Ishikawa (cell line): ENCODE measurements at regions not wholly inside any gene's neighbourhood (a gene's known extent, or its start where the extent isn't known, plus 50 kb on each side); places are given as distances from the start of the nearest gene placed in this dataset.

Experiments
- CEBPB ChIP-seq: IDR thresholded peaks from 2 replicates; pipeline ENCODE4 v1.6.1; 2012
- CREB1 ChIP-seq: IDR thresholded peaks from 2 replicates; pipeline ENCODE4 v1.6.1; 2012; ENCODE audit warnings: low read depth
- EGR1 ChIP-seq: IDR thresholded peaks from 2 replicates; pipeline ENCODE4 v1.6.1; 2012
- EP300 ChIP-seq: IDR thresholded peaks from 2 replicates; pipeline ENCODE4 v1.6.1; 2012; ENCODE audit warnings: borderline replicate concordance
- FOXM1 ChIP-seq: IDR thresholded peaks from 2 replicates; pipeline ENCODE4 v1.6.1; 2012; ENCODE audit warnings: low read depth, borderline replicate concordance
- NFIC ChIP-seq: IDR thresholded peaks from 2 replicates; pipeline ENCODE4 v1.6.1; 2012
- RAD21 ChIP-seq: IDR thresholded peaks from 2 replicates; pipeline ENCODE4 v1.6.1; 2012; ENCODE audit warnings: low read depth
- TAF1 ChIP-seq: IDR thresholded peaks from 2 replicates; pipeline ENCODE4 v1.6.1; 2012; ENCODE audit warnings: low read depth, mild to moderate bottlenecking
- TCF12 ChIP-seq: IDR thresholded peaks from 2 replicates; pipeline ENCODE4 v1.6.1; 2012; ENCODE audit warnings: low read depth
- TEAD4 ChIP-seq: IDR thresholded peaks from 2 replicates; pipeline ENCODE4 v1.6.1; 2012
- YY1 ChIP-seq: IDR thresholded peaks from 2 replicates; pipeline ENCODE4 v1.6.1; 2012; ENCODE audit warnings: low read depth
- ZBTB7A ChIP-seq: IDR thresholded peaks from 2 replicates; pipeline ENCODE4 v1.6.1; 2012; ENCODE audit warnings: low read depth
- TF ChIP-seq, protein P1 (sequence below): IDR thresholded peaks from 2 replicates; pipeline ENCODE4 v1.6.1; 2012
- TF ChIP-seq, protein P2 (sequence below): IDR thresholded peaks from 2 replicates; pipeline ENCODE4 v1.6.1; 2012; ENCODE audit warnings: low read depth, mild to moderate bottlenecking
- TF ChIP-seq, protein P3 (sequence below): IDR thresholded peaks from 2 replicates; pipeline ENCODE4 v1.6.1; 2012

DNA sequence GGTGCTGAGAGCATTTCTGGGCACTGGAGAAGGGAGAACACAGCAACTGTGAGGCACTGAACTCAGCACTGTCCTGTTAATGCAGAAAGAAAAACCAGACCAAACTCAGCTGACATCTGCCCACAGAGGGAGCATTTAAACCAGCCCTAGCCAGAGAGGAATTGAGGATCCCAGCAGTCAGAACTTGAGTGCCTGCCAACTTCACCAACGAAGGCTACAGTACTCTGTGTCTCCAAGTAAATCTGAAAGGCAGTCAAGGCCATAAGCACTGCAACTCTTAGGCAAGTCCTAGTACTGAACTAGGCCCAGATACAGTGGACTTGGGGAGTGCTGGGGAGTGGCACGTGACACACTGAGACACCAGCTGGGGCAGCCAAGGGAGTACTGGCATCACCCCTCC, 176.2 kb upstream of the ZC3H15 start:
- TF ChIP-seq CEBPB (no peak), TEAD4 (no peak), EGR1 (no peak), NFIC (no peak), EP300 (no peak), YY1 (no peak), TAF1 (no peak), RAD21 (no peak)
- TF ChIP-seq, protein P1, sequence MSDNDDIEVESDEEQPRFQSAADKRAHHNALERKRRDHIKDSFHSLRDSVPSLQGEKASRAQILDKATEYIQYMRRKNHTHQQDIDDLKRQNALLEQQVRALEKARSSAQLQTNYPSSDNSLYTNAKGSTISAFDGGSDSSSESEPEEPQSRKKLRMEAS = no peak
- TF ChIP-seq, protein P2, sequence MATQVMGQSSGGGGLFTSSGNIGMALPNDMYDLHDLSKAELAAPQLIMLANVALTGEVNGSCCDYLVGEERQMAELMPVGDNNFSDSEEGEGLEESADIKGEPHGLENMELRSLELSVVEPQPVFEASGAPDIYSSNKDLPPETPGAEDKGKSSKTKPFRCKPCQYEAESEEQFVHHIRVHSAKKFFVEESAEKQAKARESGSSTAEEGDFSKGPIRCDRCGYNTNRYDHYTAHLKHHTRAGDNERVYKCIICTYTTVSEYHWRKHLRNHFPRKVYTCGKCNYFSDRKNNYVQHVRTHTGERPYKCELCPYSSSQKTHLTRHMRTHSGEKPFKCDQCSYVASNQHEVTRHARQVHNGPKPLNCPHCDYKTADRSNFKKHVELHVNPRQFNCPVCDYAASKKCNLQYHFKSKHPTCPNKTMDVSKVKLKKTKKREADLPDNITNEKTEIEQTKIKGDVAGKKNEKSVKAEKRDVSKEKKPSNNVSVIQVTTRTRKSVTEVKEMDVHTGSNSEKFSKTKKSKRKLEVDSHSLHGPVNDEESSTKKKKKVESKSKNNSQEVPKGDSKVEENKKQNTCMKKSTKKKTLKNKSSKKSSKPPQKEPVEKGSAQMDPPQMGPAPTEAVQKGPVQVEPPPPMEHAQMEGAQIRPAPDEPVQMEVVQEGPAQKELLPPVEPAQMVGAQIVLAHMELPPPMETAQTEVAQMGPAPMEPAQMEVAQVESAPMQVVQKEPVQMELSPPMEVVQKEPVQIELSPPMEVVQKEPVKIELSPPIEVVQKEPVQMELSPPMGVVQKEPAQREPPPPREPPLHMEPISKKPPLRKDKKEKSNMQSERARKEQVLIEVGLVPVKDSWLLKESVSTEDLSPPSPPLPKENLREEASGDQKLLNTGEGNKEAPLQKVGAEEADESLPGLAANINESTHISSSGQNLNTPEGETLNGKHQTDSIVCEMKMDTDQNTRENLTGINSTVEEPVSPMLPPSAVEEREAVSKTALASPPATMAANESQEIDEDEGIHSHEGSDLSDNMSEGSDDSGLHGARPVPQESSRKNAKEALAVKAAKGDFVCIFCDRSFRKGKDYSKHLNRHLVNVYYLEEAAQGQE = no peak

DNA sequence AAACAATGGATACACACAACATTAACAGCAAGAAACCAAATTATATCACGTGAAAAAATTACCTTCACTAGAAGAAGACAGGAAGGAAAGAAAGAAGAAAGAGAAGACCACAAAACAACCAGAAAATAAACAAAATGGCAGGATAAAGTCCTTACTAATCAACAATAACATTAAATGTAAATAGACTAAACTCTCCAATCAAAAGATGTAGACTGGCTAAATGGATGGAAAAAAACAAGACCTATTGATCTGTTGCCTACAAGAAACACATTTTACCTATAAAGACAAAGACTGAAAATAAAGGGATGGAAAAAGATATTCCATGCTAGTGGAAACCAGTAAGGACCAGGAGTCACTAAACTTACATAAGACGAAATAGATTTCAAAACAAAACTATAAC, 167.0 kb upstream of the ZC3H15 start:
- TF ChIP-seq RAD21 (no peak), YY1 (no peak), TEAD4 (no peak)
- TF ChIP-seq, protein P3, sequence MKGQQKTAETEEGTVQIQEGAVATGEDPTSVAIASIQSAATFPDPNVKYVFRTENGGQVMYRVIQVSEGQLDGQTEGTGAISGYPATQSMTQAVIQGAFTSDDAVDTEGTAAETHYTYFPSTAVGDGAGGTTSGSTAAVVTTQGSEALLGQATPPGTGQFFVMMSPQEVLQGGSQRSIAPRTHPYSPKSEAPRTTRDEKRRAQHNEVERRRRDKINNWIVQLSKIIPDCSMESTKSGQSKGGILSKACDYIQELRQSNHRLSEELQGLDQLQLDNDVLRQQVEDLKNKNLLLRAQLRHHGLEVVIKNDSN = no peak

DNA sequence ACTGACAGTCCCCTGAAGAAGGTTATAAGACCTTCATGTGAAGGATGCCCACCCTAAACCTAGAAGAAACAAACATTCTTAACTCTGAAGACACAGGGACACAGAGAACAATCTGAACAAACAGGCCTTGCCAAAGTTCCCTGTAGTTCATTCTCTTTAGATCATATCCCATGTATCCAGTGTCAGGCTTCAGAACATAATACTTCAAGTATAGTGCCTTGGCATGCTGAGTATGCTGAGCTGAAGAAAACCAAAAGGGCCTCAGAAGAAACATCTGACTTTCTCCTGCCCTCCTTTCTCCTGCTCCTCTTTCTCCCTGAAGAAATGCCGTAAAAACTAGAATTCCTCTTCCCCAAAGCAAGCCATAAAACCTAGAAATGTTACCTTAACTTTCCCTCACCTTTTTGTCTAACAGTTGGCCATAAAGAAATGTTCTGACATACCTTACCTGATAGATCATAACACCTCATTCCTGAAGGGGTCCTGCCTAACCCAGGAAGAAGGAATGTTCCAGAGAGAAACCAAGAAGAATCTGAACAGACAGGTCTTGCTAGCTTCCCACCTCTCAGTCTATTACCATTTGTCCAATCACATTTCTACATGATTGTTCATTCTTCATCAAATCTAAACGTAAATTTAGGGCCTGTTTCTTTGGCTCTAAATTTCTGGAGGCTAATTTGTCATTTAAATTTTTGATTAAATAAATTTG, 160.1 kb upstream of the ZC3H15 start:
- peak; percentile 65; the same call in 1 of the 2 replicates for TF ChIP-seq EP300
- peak; percentile 60; the same call in 1 of the 2 replicates for TF ChIP-seq TCF12
- TF ChIP-seq EGR1 = no peak
- no peak for TF ChIP-seq ZBTB7A
- TF ChIP-seq, protein P2 = no peak
- TF ChIP-seq, protein P3 = no peak
- peak; percentile 16 for TF ChIP-seq RAD21
- TF ChIP-seq, protein P1 = peak; percentile 71
- TF ChIP-seq TAF1 = no peak
- no peak for TF ChIP-seq YY1
- TF ChIP-seq CEBPB = no peak
- no peak for TF ChIP-seq CREB1
- TF ChIP-seq FOXM1 = peak; percentile 58; the same call in 1 of the 2 replicates
- TF ChIP-seq NFIC = no peak
- TF ChIP-seq TEAD4 = peak; percentile 80

DNA sequence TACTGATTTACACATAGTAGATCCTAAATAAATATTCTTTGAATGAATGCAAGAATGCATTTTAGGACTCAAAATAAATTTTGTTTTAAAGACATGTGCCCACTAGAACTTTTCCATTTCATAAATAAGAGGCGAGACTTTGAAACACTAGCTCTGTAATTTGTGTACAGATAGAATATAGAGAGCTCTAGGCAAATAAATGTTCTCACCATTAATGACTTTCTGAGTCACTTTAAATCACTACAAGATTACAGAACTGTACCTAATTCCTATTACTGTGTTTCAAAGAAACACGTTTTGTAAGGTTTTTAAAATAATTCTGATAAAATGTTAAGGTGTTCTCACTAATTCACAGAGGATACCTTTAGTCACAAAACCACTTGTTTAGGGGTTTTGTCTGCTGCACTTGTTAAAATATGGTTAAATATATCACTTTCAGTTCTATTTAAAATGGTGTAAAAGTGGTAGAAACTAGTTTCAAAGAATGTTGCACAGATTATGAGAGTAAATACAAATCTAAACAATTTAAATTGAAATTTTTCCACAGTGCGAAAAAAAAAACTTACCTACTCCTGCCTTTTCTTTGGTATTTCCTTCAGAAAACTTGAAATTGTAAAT, 158.7 kb upstream of the ZC3H15 start:
- TF ChIP-seq EP300 = no peak
- no peak for TF ChIP-seq YY1
- TF ChIP-seq CEBPB = no peak
- TF ChIP-seq TAF1 = no peak
- TF ChIP-seq ZBTB7A = no peak
- TF ChIP-seq NFIC = no peak
- no peak for TF ChIP-seq CREB1
- no peak for TF ChIP-seq TEAD4
- TF ChIP-seq, protein P2 = no peak
- TF ChIP-seq, protein P1 = no peak
- no peak for TF ChIP-seq FOXM1
- TF ChIP-seq EGR1 = no peak
- TF ChIP-seq, protein P3 = no peak
- TF ChIP-seq RAD21 = no peak
- TF ChIP-seq TCF12 = no peak
